ENCODE measurements at regions not wholly inside any gene's neighbourhood (a gene's known extent, or its start where the extent isn't known, plus 50 kb on each side); places are given as distances from the start of the nearest gene placed in this dataset.
"Not testable (repeated sequence)": the region's sequence is repeated elsewhere in the genome, so short reads cannot be mapped to it uniquely, and the experiment has no call there.

GRCh38 chr1:144538736-144539135 lies 54.0 kb upstream of the PPIAL4F start:
- TF ChIP-seq RAD21 (conservative IDR thresholded peaks at IDR 0.05); SMC3 (conservative IDR thresholded peaks at IDR 0.05; ENCODE audit: poor library complexity); EZH2 (IDR thresholded peaks at IDR 0.05; ENCODE audit: borderline replicate concordance, insufficient read depth, low read length, poor library complexity, severe bottlenecking); CTCF (IDR thresholded peaks at IDR 0.05; ENCODE audit: poor library complexity, severe bottlenecking); MXI1 (conservative IDR thresholded peaks at IDR 0.05; ENCODE audit: poor library complexity, severe bottlenecking); POLR2AphosphoS5 (IDR thresholded peaks at IDR 0.05); REST (IDR thresholded peaks at IDR 0.05; ENCODE audit: borderline replicate concordance); TAF1 (IDR thresholded peaks at IDR 0.05; ENCODE audit: low read depth): not testable (repeated sequence)
